Vagina (tissue), 2 donors: ENCODE measurements at regions not wholly inside any gene's neighbourhood (a gene's known extent, or its start where the extent isn't known, plus 50 kb on each side); places are given as distances from the start of the nearest gene placed in this dataset.

Experiments used
- DNase-seq, 2 donors: peaks; one replicate each; pipeline ENCODE4 v3.0.0-alpha.2; 2017; ENCODE audit errors: extremely low spot score in 2 of 2
- H3K27ac ChIP-seq: fragments of 200-600 bp; sonication (generic); one replicate; pipeline ENCODE4 v1.5.1; 2019
- H3K27me3 ChIP-seq: fragments of 200-600 bp; sonication (generic); one replicate; pipeline ENCODE4 v1.5.1; 2019
- H3K36me3 ChIP-seq, 2 donors: fragments of 200-600 bp; sonication (generic); one replicate each; pipeline ENCODE4 v1.5.1; 2017 to 2019
- H3K4me1 ChIP-seq: fragments of 200-600 bp; sonication (generic); one replicate; pipeline ENCODE4 v1.5.1; 2019
- H3K4me3 ChIP-seq, 2 donors: fragments of 200-600 bp; sonication (generic); 1 replicate in 1 of 2; 2 replicates in 1 of 2; pipeline ENCODE4 v1.5.1; 2016 to 2019
- H3K9me3 ChIP-seq: fragments of 200-600 bp; sonication (generic); one replicate; pipeline ENCODE4 v1.5.1; 2019
- CTCF ChIP-seq, 3 experiments: fragments of 450-650 bp in 2 of 3; fragments of 200-600 bp in 1 of 3; sonication (generic) in 1 of 3; IDR thresholded peaks; one replicate each; pipeline ENCODE4 v1.5.1; 2017 to 2019; ENCODE audit warnings: antibody characterized with exemption in 3 of 3, mild to moderate bottlenecking in 2 of 3, moderate library complexity in 2 of 3
- POLR2A ChIP-seq, 2 donors: fragments of 450-650 bp; IDR thresholded peaks; one replicate each; pipeline ENCODE4 v1.6.1; 2017; ENCODE audit warnings: antibody characterized with exemption in 2 of 2, mild to moderate bottlenecking in 2 of 2, moderate library complexity in 2 of 2
- POLR2AphosphoS5 ChIP-seq, 2 donors: sonication (generic); formaldehyde crosslinking; IDR thresholded peaks; one replicate each; pipeline ENCODE4 v1.9.0; 2017; ENCODE audit warnings: antibody characterized with exemption in 2 of 2, mild to moderate bottlenecking in 2 of 2, low read depth in 1 of 2; ENCODE audit not compliant: insufficient read depth in 1 of 2
- intact Hi-C: fragments of 100-400 bp; cut with DNase I; formaldehyde crosslinking; loops from one replicate; pipeline ENCODE4 v1.15.1; 2023

GRCh38 chrX:38870361-38870895 lies 69.2 kb downstream of the MID1IP1 start:
- peaks cover 8% of the 10 kb centered on the region for H3K4me1 ChIP-seq
- DNase-seq, result no peak
- H3K27me3 ChIP-seq, result no peaks in the 10 kb centered on the region
- no peaks in the 10 kb centered on the region for H3K9me3 ChIP-seq
- TF ChIP-seq POLR2AphosphoS5 (IDR thresholded peaks at IDR 0.05; ENCODE audit: insufficient read depth in 1 of 2, low read depth in 1 of 2), result no peak
- no peak for TF ChIP-seq CTCF (IDR thresholded peaks at IDR 0.05)
- TF ChIP-seq POLR2A (IDR thresholded peaks at IDR 0.05), result no peak
- intact Hi-C loops, result no loop called here
- H3K4me3 ChIP-seq, result no peak overlapping the region
- H3K36me3 ChIP-seq, result no peaks in the 10 kb centered on the region
- no peak overlapping the region for H3K27ac ChIP-seq

DNA sequence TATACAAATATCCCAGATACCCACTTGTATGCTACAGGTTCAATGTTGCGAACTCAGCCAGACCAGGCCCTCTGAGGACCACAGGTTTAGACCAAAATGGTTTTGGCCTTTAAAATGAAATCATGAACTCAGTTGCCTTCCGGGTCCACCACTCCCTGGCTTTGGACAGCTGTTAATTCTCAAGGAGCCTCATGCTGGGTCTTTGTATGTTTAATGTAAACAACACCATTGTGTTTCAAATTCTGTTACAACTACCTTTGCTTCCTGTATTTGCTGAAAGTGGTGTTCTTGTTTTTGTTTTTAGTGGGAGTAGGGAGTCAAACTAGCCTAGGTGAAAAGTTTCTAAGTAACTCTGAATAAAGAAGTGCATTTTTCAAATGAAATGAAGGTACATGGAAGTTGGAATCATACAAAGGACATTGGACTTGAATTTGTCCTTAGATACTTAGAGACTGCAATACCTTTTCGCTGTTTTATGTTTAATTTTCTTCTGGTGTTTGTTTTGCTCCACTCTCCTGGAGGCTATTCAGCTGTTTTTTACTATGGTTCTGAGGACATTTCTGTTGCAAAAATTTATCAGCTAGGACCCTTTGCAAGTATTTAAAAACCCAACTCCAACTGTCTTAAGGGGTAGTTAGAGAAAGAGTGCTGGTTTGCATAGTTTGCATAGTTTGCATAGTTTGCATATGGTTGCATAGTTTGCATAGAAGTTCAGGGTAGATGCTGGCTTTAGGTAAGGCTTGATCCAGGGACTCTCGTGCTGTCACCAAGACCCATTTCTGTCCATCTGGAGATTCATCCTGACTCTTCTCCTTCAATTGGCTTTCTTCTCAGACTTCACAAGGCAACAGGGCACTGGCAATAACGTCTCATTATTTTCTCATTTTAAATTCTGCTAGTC lies 70.1 kb downstream of the MID1IP1 start:
- H3K36me3 ChIP-seq, result no peaks in the 10 kb centered on the region
- H3K9me3 ChIP-seq, result no peaks in the 10 kb centered on the region
- no peak overlapping the region for H3K4me3 ChIP-seq
- H3K27ac ChIP-seq, result no peak overlapping the region
- H3K4me1 ChIP-seq, result peaks cover 8% of the 10 kb centered on the region
- intact Hi-C loops, result no loop called here
- no peaks in the 10 kb centered on the region for H3K27me3 ChIP-seq
- TF ChIP-seq POLR2A (IDR thresholded peaks at IDR 0.05) (no peak), CTCF (IDR thresholded peaks at IDR 0.05) (no peak)
- no peak for DNase-seq

DNA sequence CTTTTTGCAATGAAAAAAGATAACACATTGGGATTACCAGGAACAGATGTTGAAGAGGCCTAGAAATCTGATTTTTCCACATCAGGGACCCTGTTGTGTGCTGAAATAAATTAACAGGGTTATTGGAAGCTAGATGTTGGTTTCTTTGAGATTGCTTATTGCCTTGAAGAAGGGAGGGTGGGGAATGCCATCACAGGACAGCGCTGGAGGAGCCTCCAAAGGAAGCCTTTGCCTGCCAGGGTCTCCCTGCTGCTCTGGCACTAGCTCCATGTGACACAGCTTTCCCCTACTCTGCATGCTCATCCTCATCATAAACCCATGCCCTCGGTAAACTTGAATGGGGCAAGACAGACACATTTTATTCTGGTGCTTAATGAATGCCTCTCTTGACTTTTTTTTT lies 76.1 kb downstream of the MID1IP1 start:
- no peaks in the 10 kb centered on the region for H3K9me3 ChIP-seq
- no peaks in the 10 kb centered on the region for H3K4me1 ChIP-seq
- H3K27ac ChIP-seq, result no peak overlapping the region
- no peak for DNase-seq
- TF ChIP-seq POLR2A (IDR thresholded peaks at IDR 0.05) (no peak), CTCF (IDR thresholded peaks at IDR 0.05) (no peak), POLR2AphosphoS5 (IDR thresholded peaks at IDR 0.05; ENCODE audit: insufficient read depth in 1 of 2, low read depth in 1 of 2) (no peak)
- H3K4me3 ChIP-seq, result no peak overlapping the region
- intact Hi-C loops, result no loop called here
- no peaks in the 10 kb centered on the region for H3K36me3 ChIP-seq
- H3K27me3 ChIP-seq, result no peaks in the 10 kb centered on the region

DNA sequence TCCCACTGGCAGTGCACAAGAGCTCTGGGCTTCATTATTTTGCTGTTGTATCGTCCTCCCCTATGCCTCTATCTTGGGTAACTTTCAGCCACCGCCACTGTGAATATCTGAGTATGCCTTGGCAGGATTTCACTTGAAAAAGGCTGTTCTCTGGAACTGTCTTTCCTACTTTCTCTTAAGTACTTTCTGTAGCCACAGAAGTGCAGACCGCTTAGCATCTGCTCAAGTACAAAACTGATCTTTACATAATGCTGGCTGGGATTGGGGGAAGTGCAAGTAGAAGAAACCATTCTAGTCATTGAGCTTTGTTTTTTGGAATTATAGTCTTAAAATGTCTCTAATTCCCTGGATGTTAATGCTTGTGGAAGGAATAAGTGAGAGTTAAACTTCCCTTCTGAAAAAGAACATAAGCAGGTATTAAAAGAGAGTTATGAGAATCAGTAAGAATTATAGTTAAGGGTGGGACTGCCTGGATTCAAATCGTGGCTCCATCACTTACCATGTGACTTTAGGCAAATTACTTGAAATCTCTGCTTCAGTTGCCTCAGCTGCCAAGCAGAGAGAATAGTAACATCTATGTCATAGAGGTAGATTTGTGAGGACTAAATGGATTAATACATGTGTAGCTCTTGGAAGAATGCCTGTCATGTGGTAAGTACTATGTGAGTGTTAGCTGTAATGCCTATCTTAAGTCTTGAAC lies 77.5 kb downstream of the MID1IP1 start:
- Histone ChIP-seq H3K9me3 (no peaks in the 10 kb centered on the region), H3K27ac (no peak overlapping the region), H3K4me3 (no peak overlapping the region), H3K36me3 (no peaks in the 10 kb centered on the region), H3K4me1 (no peaks in the 10 kb centered on the region), H3K27me3 (no peaks in the 10 kb centered on the region)
- TF ChIP-seq CTCF (IDR thresholded peaks at IDR 0.05) (no peak), POLR2A (IDR thresholded peaks at IDR 0.05) (no peak), POLR2AphosphoS5 (IDR thresholded peaks at IDR 0.05; ENCODE audit: insufficient read depth in 1 of 2, low read depth in 1 of 2) (no peak)
- intact Hi-C loops, result no loop called here
- no peak for DNase-seq
